IMR-90 (cell line): ENCODE measurements at regions not wholly inside any gene's neighbourhood (a gene's known extent, or its start where the extent isn't known, plus 50 kb on each side); places are given as distances from the start of the nearest gene placed in this dataset.

Experiments
- ATAC-seq: fragments of 200-7000 bp; cut with Tn5 transposase; 2 replicates; pipeline ENCODE4 v1.9.1; 2020; ENCODE audit warnings: low read depth, mild to moderate bottlenecking, moderate library complexity
- BruUV-seq: library from RNA; stranded (reverse); fragments of 400-500 nt; replicated peaks from 2 replicates; lab custom pipeline; 2021; lab: Mats Ljungman, UMichigan
- CTCF ChIA-PET: fragments of 300-600 bp; formaldehyde crosslinking; extraction: SDS; loops from one replicate; lab custom pipeline; 2021; ENCODE audit warnings: antibody characterized with exemption; lab: Yijun Ruan, JAX
- POLR2A ChIA-PET: fragments of 300-600 bp; sonication (Branson Sonifier 250); formaldehyde crosslinking; loops from one replicate; lab custom pipeline; 2022; ENCODE audit warnings: antibody characterized with exemption; ENCODE audit not compliant: unreplicated experiment; lab: Charles Lee
- DNase-seq: peaks from one replicate; pipeline ENCODE4 v3.0.0; 2013
- H2AFZ ChIP-seq: replicated peaks from 2 replicates; pipeline ENCODE3; 2013; ENCODE audit warnings: low read length, mild to moderate bottlenecking; ENCODE audit not compliant: poor library complexity
- H2AK5ac ChIP-seq: 2 replicates; pipeline ENCODE4 v1.6.1; 2013; ENCODE audit warnings: low read depth, low read length, inconsistent platforms
- H2AK9ac ChIP-seq: replicated peaks from 2 replicates; pipeline ENCODE3; 2013; ENCODE audit warnings: mild to moderate bottlenecking, low read depth, low read length, moderate library complexity; ENCODE audit not compliant: poor library complexity
- H2BK120ac ChIP-seq: 2 replicates; pipeline ENCODE4 v1.6.1; 2013; ENCODE audit warnings: low read depth, low read length, inconsistent platforms
- H2BK15ac ChIP-seq: 3 replicates; pipeline ENCODE4 v1.6.1; 2013; ENCODE audit warnings: low read depth, low read length, inconsistent platforms
- H2BK20ac ChIP-seq: 2 replicates; pipeline ENCODE4 v1.6.1; 2013; ENCODE audit warnings: low read depth, mild to moderate bottlenecking, inconsistent platforms, low read length, moderate library complexity
- H2BK5ac ChIP-seq: 2 replicates; pipeline ENCODE4 v1.6.1; 2013; ENCODE audit warnings: mild to moderate bottlenecking, low read depth, low read length, inconsistent platforms; ENCODE audit not compliant: poor library complexity, severe bottlenecking
- H3K14ac ChIP-seq: replicated peaks from 2 replicates; pipeline ENCODE4 v1.6.1; 2013; ENCODE audit warnings: low read depth, low read length, inconsistent platforms
- H3K18ac ChIP-seq: 2 replicates; pipeline ENCODE4 v1.6.1; 2013; ENCODE audit warnings: low read depth, low read length, control low read depth
- H3K23ac ChIP-seq: 2 replicates; pipeline ENCODE4 v1.6.1; 2013; ENCODE audit warnings: low read depth, low read length, inconsistent platforms
- H3K27ac ChIP-seq: 2 replicates; pipeline ENCODE4 v1.5.1; 2013; ENCODE audit warnings: mild to moderate bottlenecking, control low read depth, low read length; ENCODE audit not compliant: insufficient read depth
- H3K27me3 ChIP-seq: 2 replicates; pipeline ENCODE4 v1.6.1; 2013; ENCODE audit warnings: low read length; ENCODE audit not compliant: control insufficient read depth, insufficient read depth
- H3K36me3 ChIP-seq: 2 replicates; pipeline ENCODE4 v1.6.1; 2013; ENCODE audit warnings: low read length, mixed read lengths; ENCODE audit not compliant: control insufficient read depth, insufficient read depth
- H3K4ac ChIP-seq: 2 replicates; pipeline ENCODE4 v1.6.1; 2013; ENCODE audit warnings: low read depth, low read length, inconsistent platforms
- H3K4me1 ChIP-seq: 2 replicates; pipeline ENCODE4 v1.6.1; 2013; ENCODE audit warnings: low read length, mixed read lengths; ENCODE audit not compliant: control insufficient read depth, insufficient read depth
- H3K4me2 ChIP-seq: 2 replicates; pipeline ENCODE4 v1.6.1; 2013; ENCODE audit warnings: low read depth, mild to moderate bottlenecking, control low read depth, low read length, moderate library complexity
- H3K4me3 ChIP-seq: 2 replicates; pipeline ENCODE4 v1.5.1; 2013; ENCODE audit warnings: low read depth, mild to moderate bottlenecking, control low read depth, low read length, moderate library complexity; ENCODE audit not compliant: insufficient read depth
- H3K56ac ChIP-seq: 2 replicates; pipeline ENCODE4 v1.6.1; 2013; ENCODE audit warnings: low read length, inconsistent platforms; ENCODE audit not compliant: insufficient read depth; ENCODE audit errors: extremely low read depth
- H3K79me1 ChIP-seq, 2 experiments: 2 replicates each; pipeline ENCODE4 v1.6.1; 2013; ENCODE audit warnings: low read length in 2 of 2, inconsistent platforms in 1 of 2, low read depth in 1 of 2
- H3K9ac ChIP-seq: 2 replicates; pipeline ENCODE4 v1.6.1; 2013; ENCODE audit warnings: low read depth, low read length, control low read depth
- H3K9me1 ChIP-seq: 2 replicates; pipeline ENCODE4 v1.6.1; 2013; ENCODE audit warnings: low read length, inconsistent platforms; ENCODE audit not compliant: insufficient read depth
- H3K9me3 ChIP-seq: 2 replicates; pipeline ENCODE4 v1.6.1; 2013; ENCODE audit warnings: low read length; ENCODE audit not compliant: control insufficient read depth, insufficient read depth
- H4K20me1 ChIP-seq: 2 replicates; pipeline ENCODE4 v1.6.1; 2013; ENCODE audit warnings: low read length, inconsistent platforms; ENCODE audit not compliant: insufficient read depth
- H4K5ac ChIP-seq: 2 replicates; pipeline ENCODE4 v1.6.1; 2013; ENCODE audit warnings: mild to moderate bottlenecking, low read depth, low read length, control low read depth
- H4K8ac ChIP-seq, 2 experiments: 2 replicates each; pipeline ENCODE4 v1.6.1; 2013; ENCODE audit warnings: low read depth in 2 of 2, low read length in 2 of 2, control low read depth in 1 of 2, inconsistent platforms in 1 of 2
- H4K91ac ChIP-seq: 2 replicates; pipeline ENCODE4 v1.6.1; 2013; ENCODE audit warnings: low read depth, low read length, inconsistent platforms; ENCODE audit not compliant: insufficient read depth
- BHLHE40 ChIP-seq: fragments of 150-350 bp; IDR thresholded peaks from 2 replicates; pipeline ENCODE4 v1.6.1; 2016; ENCODE audit warnings: mild to moderate bottlenecking, low read depth, low read length
- CEBPB ChIP-seq: IDR thresholded peaks from 2 replicates; pipeline ENCODE4 v1.6.1; 2012; ENCODE audit warnings: low read depth, low read length, improper control_type of control experiment
- CTCF ChIP-seq: conservative IDR thresholded peaks from 2 replicates; pipeline ENCODE4 v1.5.1; 2012; ENCODE audit warnings: mild to moderate bottlenecking, low read depth, low read length, improper control_type of control experiment
- MAFK ChIP-seq: IDR thresholded peaks from 2 replicates; pipeline ENCODE4 v1.6.1; 2012; ENCODE audit warnings: low read depth, low read length, improper control_type of control experiment
- MAZ ChIP-seq: IDR thresholded peaks from 2 replicates; pipeline ENCODE4 v1.6.1; 2012; ENCODE audit warnings: low read depth, mild to moderate bottlenecking, low read length, improper control_type of control experiment, moderate library complexity, borderline replicate concordance
- MXI1 ChIP-seq: IDR thresholded peaks from 2 replicates; pipeline ENCODE4 v1.6.1; 2012; ENCODE audit warnings: low read depth, mild to moderate bottlenecking, low read length, moderate library complexity, borderline replicate concordance
- NFE2L2 ChIP-seq: fragments of 150-350 bp; IDR thresholded peaks from 2 replicates; pipeline ENCODE4 v1.6.1; 2016; ENCODE audit warnings: low read depth, mild to moderate bottlenecking, low read length
- RAD21 ChIP-seq: IDR thresholded peaks from 2 replicates; pipeline ENCODE4 v1.6.1; 2012; ENCODE audit warnings: low read length, improper control_type of control experiment
- RCOR1 ChIP-seq: IDR thresholded peaks from 2 replicates; pipeline ENCODE4 v1.6.1; 2012; ENCODE audit warnings: mild to moderate bottlenecking, low read length, improper control_type of control experiment; ENCODE audit not compliant: insufficient replicate concordance
- RFX5 ChIP-seq: IDR thresholded peaks from 2 replicates; pipeline ENCODE4 v1.8.0; 2012; ENCODE audit warnings: low read depth, mild to moderate bottlenecking, low read length, moderate library complexity
- WGBS, 2 experiments: methylation state at CpG; one replicate each; pipeline versions ENCODE4 v1.1.5 to v1.1.7; 2013; ENCODE audit warnings: missing lambda C conversion rate in 2 of 2; ENCODE audit not compliant: insufficient read length in 1 of 2; ENCODE audit errors: extremely low coverage in 2 of 2; 5-methylcytosine and 5-hydroxymethylcytosine counted together
- dilution Hi-C: fragments of 300-500 bp; cut with HindIII; formaldehyde crosslinking; loops from one replicate; pipeline ENCODE4 v1.14.3; 2018; ENCODE audit warnings: low sequenced_read_pairs; ENCODE audit not compliant: unreplicated experiment
- in situ Hi-C: fragments of 300-500 bp; cut with MboI; formaldehyde crosslinking; loops from 3 replicates; pipeline ENCODE4 v1.14.3; 2019; ENCODE audit warnings: low sequenced_read_pairs, inconsistent platforms, mixed read lengths
- intact Hi-C: fragments of 100-400 bp; cut with micrococcal nuclease; formaldehyde crosslinking; loops from 2 replicates; pipeline ENCODE4 v1.10.0; 2022
- TF ChIP-seq, protein P1 (sequence below): fragments of 150-350 bp; IDR thresholded peaks from 2 replicates; pipeline ENCODE4 v1.6.1; 2017; ENCODE audit warnings: mild to moderate bottlenecking, antibody characterized with exemption, low read length, low read depth

DNA sequence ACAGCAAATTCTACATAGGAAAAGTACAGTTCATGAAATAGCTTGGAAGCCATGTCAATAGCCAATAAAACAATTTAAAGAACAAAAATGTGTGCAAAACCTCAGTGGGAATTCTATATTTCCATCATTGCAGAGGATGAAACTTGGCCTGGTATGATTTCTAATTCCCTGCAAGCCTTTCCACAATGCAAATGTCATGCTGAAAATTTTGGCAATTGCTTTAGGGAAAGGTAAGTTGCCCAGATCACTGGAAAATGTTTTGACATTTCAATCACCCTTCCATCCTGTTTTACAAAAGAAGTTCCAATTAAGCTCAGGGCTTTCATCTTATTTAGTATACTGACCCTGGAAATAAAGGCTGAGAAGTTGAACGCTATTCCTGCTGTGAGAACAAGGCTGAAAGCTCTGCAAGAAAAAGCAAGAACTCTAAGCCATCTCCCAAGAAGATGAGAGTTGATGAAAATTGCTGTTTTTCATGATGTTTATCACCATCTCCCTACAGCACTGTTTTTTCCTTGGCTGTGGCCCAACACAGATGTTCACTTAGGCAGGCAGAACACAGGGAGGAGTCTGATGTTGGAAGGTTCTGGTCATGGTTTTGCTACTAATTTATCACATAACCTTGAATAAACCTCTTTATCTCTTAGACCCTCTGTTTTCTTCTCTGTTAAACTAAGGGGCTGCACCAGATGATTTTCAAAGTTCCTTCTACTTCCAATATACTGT lies 263.7 kb downstream of the KCTD12 start:
- H2AK9ac ChIP-seq = no peak overlapping the region
- H3K4me2 ChIP-seq = no peak overlapping the region
- no peak overlapping the region for H2BK20ac ChIP-seq
- TF ChIP-seq CTCF (no peak), MAZ (no peak), RCOR1 (no peak), RAD21 (no peak), NFE2L2 (no peak), RFX5 (no peak), CEBPB (no peak), MXI1 (no peak), BHLHE40 (no peak), MAFK (no peak)
- TF ChIP-seq, protein P1, sequence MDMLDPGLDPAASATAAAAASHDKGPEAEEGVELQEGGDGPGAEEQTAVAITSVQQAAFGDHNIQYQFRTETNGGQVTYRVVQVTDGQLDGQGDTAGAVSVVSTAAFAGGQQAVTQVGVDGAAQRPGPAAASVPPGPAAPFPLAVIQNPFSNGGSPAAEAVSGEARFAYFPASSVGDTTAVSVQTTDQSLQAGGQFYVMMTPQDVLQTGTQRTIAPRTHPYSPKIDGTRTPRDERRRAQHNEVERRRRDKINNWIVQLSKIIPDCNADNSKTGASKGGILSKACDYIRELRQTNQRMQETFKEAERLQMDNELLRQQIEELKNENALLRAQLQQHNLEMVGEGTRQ = no peak
- dilution Hi-C loops = no loop called here
- H3K23ac ChIP-seq = no peak overlapping the region
- intact Hi-C loops = no loop called here
- H4K8ac ChIP-seq = no peak overlapping the region
- H4K20me1 ChIP-seq = no peaks in the 10 kb centered on the region
- no peak overlapping the region for H2AFZ ChIP-seq
- H4K91ac ChIP-seq = no peak overlapping the region
- no peaks in the 10 kb centered on the region for H3K9me1 ChIP-seq
- ChIA-PET POLR2A (no interaction called here), CTCF (no interaction called here)
- H3K56ac ChIP-seq = no peak overlapping the region
- BruUV-seq = no TSS peak
- H3K27ac ChIP-seq = no peak overlapping the region
- peaks cover 10% of the 10 kb centered on the region for H3K27me3 ChIP-seq
- in situ Hi-C loops = no loop called here
- H2BK120ac ChIP-seq = no peak overlapping the region
- no peak overlapping the region for H2AK5ac ChIP-seq
- no peak overlapping the region for H3K9ac ChIP-seq
- peaks cover 2% of the 10 kb centered on the region; the same call in 1 of the 2 replicates for H3K9me3 ChIP-seq
- no peak overlapping the region for H3K4me3 ChIP-seq
- no peak overlapping the region for H3K4ac ChIP-seq
- no CpG with 5 or more reads among the region's 1 CpG for WGBS, 2 experiments
- no peak overlapping the region for H2BK15ac ChIP-seq
- DNase-seq = no peak
- ATAC-seq = no peak
- H3K79me1 ChIP-seq = no peaks in the 10 kb centered on the region
- no peaks in the 10 kb centered on the region for H3K36me3 ChIP-seq
- no peak overlapping the region for H3K14ac ChIP-seq
- H2BK5ac ChIP-seq = no peak overlapping the region
- no peak overlapping the region for H4K5ac ChIP-seq
- H3K18ac ChIP-seq = no peak overlapping the region
- no peaks in the 10 kb centered on the region for H3K4me1 ChIP-seq
